Ovary (tissue), 3 donors: ENCODE measurements at regions not wholly inside any gene's neighbourhood (a gene's known extent, or its start where the extent isn't known, plus 50 kb on each side); places are given as distances from the start of the nearest gene placed in this dataset.

Experiments
- CTCF ChIP-seq, 3 donors: fragments of 450-650 bp in 2 of 3; fragments of 200-600 bp in 1 of 3; IDR thresholded peaks; one replicate each; pipeline versions ENCODE4 v1.5.1 to v1.8.0; 2016 to 2022; ENCODE audit warnings: antibody characterized with exemption in 3 of 3, mild to moderate bottlenecking in 1 of 3
- EP300 ChIP-seq: sonication (generic); formaldehyde crosslinking; IDR thresholded peaks from one replicate; pipeline ENCODE4 v1.6.1; 2017; ENCODE audit warnings: antibody characterized with exemption
- donor health status: DM: no; HTN: no; CAD: no.

- TF ChIP-seq CTCF (IDR thresholded peaks at IDR 0.05) (peak in 1 of 3 donors; percentile 12), EP300 (no peak)
Measured at GRCh38 chr14:22303589-22304195, 285.3 kb downstream of the DAD1 start.
